ENCODE measurements at regions not wholly inside any gene's neighbourhood (a gene's known extent, or its start where the extent isn't known, plus 50 kb on each side); places are given as distances from the start of the nearest gene placed in this dataset.
"Not testable (repeated sequence)": the region's sequence is repeated elsewhere in the genome, so short reads cannot be mapped to it uniquely, and the experiment has no call there.

GRCh38 chr7:20484356-20484755 is 131.1 kb upstream of the ABCB5 start:
- 13 to 14% methylated on average over 1 of the region's 1 CpG for WGBS, 2 donors
- Histone ChIP-seq H3K9me3 (ENCODE audit: control insufficient read depth in 4 of 4, insufficient read depth in 3 of 4, low read length in 3 of 4) (peaks cover 0 to 10% (median 3%) of the 10 kb centered on the region in 4 donors), H3K36me3 (ENCODE audit: control insufficient read depth in 4 of 4, insufficient read depth in 4 of 4, low read length in 4 of 4) (no peaks in the 10 kb centered on the region), H3K4me1 (ENCODE audit: control insufficient read depth in 5 of 5, insufficient read depth in 5 of 5, low read length in 5 of 5) (peaks cover 0 to 9% (median 0%) of the 10 kb centered on the region in 5 donors), H3K4me3 (no peak overlapping the region), H3K27ac (ENCODE audit: low read depth in 1 of 2, low read length in 1 of 2) (no peak overlapping the region), H3K9ac (ENCODE audit: insufficient read depth in 1 of 2, low read length in 2 of 2) (no peak overlapping the region), H3K27me3 (ENCODE audit: control insufficient read depth in 3 of 3, insufficient read depth in 3 of 3, low read length in 2 of 3) (peaks cover 0 to 2% (median 0%) of the 10 kb centered on the region in 3 donors)
- ATAC-seq (ENCODE audit: insufficient read depth, low FRiP score), result no peak
- DNase-seq, result peak in 2 of 3 donors; percentile 86 to 89
- TF ChIP-seq CTCF (IDR thresholded peaks at IDR 0.05; ENCODE audit: control extremely low read depth, extremely low read depth), result no peak

GRCh38 chr7:20488850-20489249 is 126.6 kb upstream of the ABCB5 start:
- Histone ChIP-seq H3K4me1 (ENCODE audit: control insufficient read depth in 5 of 5, insufficient read depth in 5 of 5, low read length in 5 of 5) (peaks cover 0 to 8% (median 0%) of the 10 kb centered on the region in 5 donors), H3K27me3 (ENCODE audit: control insufficient read depth in 3 of 3, insufficient read depth in 3 of 3, low read length in 2 of 3) (no peaks in the 10 kb centered on the region), H3K9ac (ENCODE audit: insufficient read depth in 1 of 2, low read length in 2 of 2) (no peak overlapping the region), H3K36me3 (ENCODE audit: control insufficient read depth in 4 of 4, insufficient read depth in 4 of 4, low read length in 4 of 4) (no peaks in the 10 kb centered on the region), H3K9me3 (ENCODE audit: control insufficient read depth in 4 of 4, insufficient read depth in 3 of 4, low read length in 3 of 4) (peaks cover 0 to 10% (median 3%) of the 10 kb centered on the region in 4 donors), H3K27ac (ENCODE audit: low read depth in 1 of 2, low read length in 1 of 2) (no peak overlapping the region), H3K4me3 (no peak overlapping the region)
- ATAC-seq (ENCODE audit: insufficient read depth, low FRiP score) (no peak), DNase-seq (no peak)
- no peak for TF ChIP-seq CTCF (IDR thresholded peaks at IDR 0.05; ENCODE audit: control extremely low read depth, extremely low read depth)

GRCh38 chr7:20491284-20491683 is 124.2 kb upstream of the ABCB5 start:
- DNase-seq, result no peak
- Histone ChIP-seq H3K4me3 (no peak overlapping the region), H3K36me3 (ENCODE audit: control insufficient read depth in 4 of 4, insufficient read depth in 4 of 4, low read length in 4 of 4) (no peaks in the 10 kb centered on the region), H3K9me3 (ENCODE audit: control insufficient read depth in 4 of 4, insufficient read depth in 3 of 4, low read length in 3 of 4) (peaks cover 0 to 11% (median 3%) of the 10 kb centered on the region in 4 donors), H3K27ac (ENCODE audit: low read depth in 1 of 2, low read length in 1 of 2) (no peak overlapping the region), H3K27me3 (ENCODE audit: control insufficient read depth in 3 of 3, insufficient read depth in 3 of 3, low read length in 2 of 3) (no peaks in the 10 kb centered on the region), H3K4me1 (ENCODE audit: control insufficient read depth in 5 of 5, insufficient read depth in 5 of 5, low read length in 5 of 5) (no peaks in the 10 kb centered on the region), H3K9ac (ENCODE audit: insufficient read depth in 1 of 2, low read length in 2 of 2) (no peak overlapping the region)
- no peak for TF ChIP-seq CTCF (IDR thresholded peaks at IDR 0.05; ENCODE audit: control extremely low read depth, extremely low read depth)
- ATAC-seq (ENCODE audit: insufficient read depth, low FRiP score), result no peak

GRCh38 chr7:20494566-20494965 is 120.9 kb upstream of the ABCB5 start:
- ATAC-seq (ENCODE audit: insufficient read depth, low FRiP score) (no peak), DNase-seq (no peak)
- Histone ChIP-seq H3K9me3 (ENCODE audit: control insufficient read depth in 4 of 4, insufficient read depth in 3 of 4, low read length in 3 of 4) (peaks cover 0 to 3% (median 2%) of the 10 kb centered on the region in 4 donors), H3K9ac (ENCODE audit: insufficient read depth in 1 of 2, low read length in 2 of 2) (no peak overlapping the region), H3K4me1 (ENCODE audit: control insufficient read depth in 5 of 5, insufficient read depth in 5 of 5, low read length in 5 of 5) (no peaks in the 10 kb centered on the region), H3K4me3 (no peak overlapping the region), H3K36me3 (ENCODE audit: control insufficient read depth in 4 of 4, insufficient read depth in 4 of 4, low read length in 4 of 4) (no peaks in the 10 kb centered on the region), H3K27me3 (ENCODE audit: control insufficient read depth in 3 of 3, insufficient read depth in 3 of 3, low read length in 2 of 3) (no peaks in the 10 kb centered on the region), H3K27ac (ENCODE audit: low read depth in 1 of 2, low read length in 1 of 2) (no peak overlapping the region)
- TF ChIP-seq CTCF (IDR thresholded peaks at IDR 0.05; ENCODE audit: control extremely low read depth, extremely low read depth), result no peak

GRCh38 chr7:20501473-20501872 is 114.0 kb upstream of the ABCB5 start:
- H3K36me3 ChIP-seq (ENCODE audit: control insufficient read depth in 4 of 4, insufficient read depth in 4 of 4, low read length in 4 of 4); H3K27me3 ChIP-seq (ENCODE audit: control insufficient read depth in 3 of 3, insufficient read depth in 3 of 3, low read length in 2 of 3): not testable (repeated sequence)

More at GRCh38 chr7:20501473-20501872, 114.0 kb upstream of the ABCB5 start:
- H3K4me1 ChIP-seq (ENCODE audit: control insufficient read depth in 5 of 5, insufficient read depth in 5 of 5, low read length in 5 of 5); H3K9ac ChIP-seq (ENCODE audit: insufficient read depth in 1 of 2, low read length in 2 of 2); H3K9me3 ChIP-seq (ENCODE audit: control insufficient read depth in 4 of 4, insufficient read depth in 3 of 4, low read length in 3 of 4); H3K27ac ChIP-seq (ENCODE audit: low read depth in 1 of 2, low read length in 1 of 2); H3K4me3 ChIP-seq; DNase-seq; ATAC-seq (ENCODE audit: insufficient read depth, low FRiP score): not testable (repeated sequence)
- WGBS, 2 donors, result 85 to 88% methylated on average over 3 of the region's 3 CpGs
